ENCODE measurements at regions not wholly inside any gene's neighbourhood (a gene's known extent, or its start where the extent isn't known, plus 50 kb on each side); places are given as distances from the start of the nearest gene placed in this dataset.

DNA sequence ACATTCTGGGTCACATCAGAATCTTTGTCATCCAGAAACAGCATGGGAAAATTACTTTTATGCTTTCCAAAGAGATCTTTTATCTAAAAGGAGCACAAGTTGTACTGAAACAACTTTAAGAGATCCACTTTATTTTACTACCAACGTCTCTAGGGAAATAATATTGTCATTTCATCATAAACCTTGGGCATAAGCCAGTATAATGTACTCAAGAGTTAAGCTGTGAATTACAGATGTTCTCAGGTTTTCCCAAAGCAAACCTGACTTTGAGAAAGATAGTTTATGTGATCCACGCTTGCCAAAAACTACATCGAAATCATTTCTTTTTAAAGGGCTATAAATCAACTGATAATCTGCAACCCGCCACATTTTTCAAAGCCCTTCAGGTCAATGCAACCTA lies 124.1 kb upstream of the CRBN start:
- Mint-ChIP-seq H3K4me1 (no peaks in the 10 kb centered on the region), H3K9me3 (ENCODE audit: insufficient read depth) (no peaks in the 10 kb centered on the region), H3K27me3 (peaks cover 12% of the 10 kb centered on the region), H3K27ac (no peak overlapping the region), H3K4me3 (no peak overlapping the region)
- ChIA-PET POLR2A (no interaction called here), CTCF (no interaction called here)
- H3K9ac ChIP-seq (ENCODE audit: low read length): no peak overlapping the region
- H3K4me3 ChIP-seq (ENCODE audit: control extremely low read depth in 1 of 5, extremely low read depth in 1 of 5, insufficient read depth in 1 of 5, low read depth in 2 of 5, low read length in 4 of 5): no peak overlapping the region
- H2AFZ ChIP-seq (ENCODE audit: insufficient read depth, low read depth, low read length, poor library complexity, severe bottlenecking): no peak overlapping the region
- no peaks in the 10 kb centered on the region for H3K79me2 ChIP-seq (ENCODE audit: control insufficient read depth, insufficient read depth, low read length)
- no peak overlapping the region for H3K4me2 ChIP-seq (replicated peaks; ENCODE audit: low read depth, low read length, poor library complexity, severe bottlenecking)
- intact Hi-C loops (cut with micrococcal nuclease): no loop called here
- DNase-seq: no peak
- WGBS (ENCODE audit: insufficient coverage): no CpG with 5 or more reads among the region's 4 CpGs
- TF ChIP-seq EZH2 (IDR thresholded peaks at IDR 0.05; ENCODE audit: borderline replicate concordance, insufficient read depth, low read depth, low read length, poor library complexity, severe bottlenecking) (no peak), CTCF (IDR thresholded peaks at IDR 0.05) (no peak)
- H3K4me1 ChIP-seq (ENCODE audit: control insufficient read depth in 2 of 2, insufficient read depth in 2 of 2, low read length in 2 of 2): no peaks in the 10 kb centered on the region
- no peaks in the 10 kb centered on the region for H3K36me3 ChIP-seq (replicated peaks in 1 of 2; ENCODE audit: control extremely low read depth in 1 of 2, control insufficient read depth in 1 of 2, extremely low read depth in 1 of 2, insufficient read depth in 2 of 2, low read length in 1 of 2)
- H3K27ac ChIP-seq (ENCODE audit: low read length in 2 of 2): no peak overlapping the region
- H4K20me1 ChIP-seq (ENCODE audit: control insufficient read depth, insufficient read depth, low read length, poor library complexity, severe bottlenecking): no peaks in the 10 kb centered on the region
- ATAC-seq (ENCODE audit: low read depth): no peak
- H3K9me3 ChIP-seq (ENCODE audit: control extremely low read depth in 1 of 3, control insufficient read depth in 2 of 3, insufficient read depth in 1 of 3, low read length in 2 of 3): no peaks in the 10 kb centered on the region
- H3K27me3 ChIP-seq (replicated peaks in 1 of 4; ENCODE audit: control extremely low read depth in 1 of 4, control insufficient read depth in 3 of 4, insufficient read depth in 4 of 4, low read length in 3 of 4): no peaks in the 10 kb centered on the region

DNA sequence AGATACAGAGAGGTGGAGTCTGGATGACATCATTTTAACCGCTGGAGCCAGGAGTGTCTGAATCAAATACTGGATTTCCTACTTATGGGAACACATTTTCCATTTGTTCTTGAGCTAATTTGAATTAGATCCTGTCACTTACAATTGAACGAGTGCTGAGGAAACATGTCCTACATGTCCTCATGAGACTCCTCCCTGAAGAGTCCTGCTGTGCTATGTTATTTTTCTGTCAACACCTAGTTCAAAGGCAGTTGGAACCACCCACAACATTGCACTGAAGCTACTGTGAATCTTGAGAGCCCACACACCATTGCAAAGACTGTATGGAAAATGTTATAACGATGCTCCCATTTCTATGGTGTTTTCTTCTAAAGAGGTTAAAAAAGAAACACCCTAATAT lies 123.5 kb upstream of the CRBN start:
- Histone ChIP-seq H4K20me1 (ENCODE audit: control insufficient read depth, insufficient read depth, low read length, poor library complexity, severe bottlenecking) (no peaks in the 10 kb centered on the region), H3K27ac (ENCODE audit: low read length in 2 of 2) (no peak overlapping the region), H3K36me3 (replicated peaks in 1 of 2; ENCODE audit: control extremely low read depth in 1 of 2, control insufficient read depth in 1 of 2, extremely low read depth in 1 of 2, insufficient read depth in 2 of 2, low read length in 1 of 2) (no peaks in the 10 kb centered on the region), H3K79me2 (ENCODE audit: control insufficient read depth, insufficient read depth, low read length) (no peaks in the 10 kb centered on the region), H3K4me3 (ENCODE audit: control extremely low read depth in 1 of 5, extremely low read depth in 1 of 5, insufficient read depth in 1 of 5, low read depth in 2 of 5, low read length in 4 of 5) (no peak overlapping the region), H3K9me3 (ENCODE audit: control extremely low read depth in 1 of 3, control insufficient read depth in 2 of 3, insufficient read depth in 1 of 3, low read length in 2 of 3) (no peaks in the 10 kb centered on the region), H3K4me1 (ENCODE audit: control insufficient read depth in 2 of 2, insufficient read depth in 2 of 2, low read length in 2 of 2) (no peaks in the 10 kb centered on the region), H2AFZ (ENCODE audit: insufficient read depth, low read depth, low read length, poor library complexity, severe bottlenecking) (no peak overlapping the region), H3K27me3 (replicated peaks in 1 of 4; ENCODE audit: control extremely low read depth in 1 of 4, control insufficient read depth in 3 of 4, insufficient read depth in 4 of 4, low read length in 3 of 4) (no peaks in the 10 kb centered on the region), H3K9ac (ENCODE audit: low read length) (no peak overlapping the region), H3K4me2 (replicated peaks; ENCODE audit: low read depth, low read length, poor library complexity, severe bottlenecking) (no peak overlapping the region)
- TF ChIP-seq CTCF (IDR thresholded peaks at IDR 0.05) (no peak), EZH2 (IDR thresholded peaks at IDR 0.05; ENCODE audit: borderline replicate concordance, insufficient read depth, low read depth, low read length, poor library complexity, severe bottlenecking) (no peak)
- CTCF ChIA-PET: no interaction called here
- 100% methylated on average over 2 of the region's 3 CpGs for WGBS (ENCODE audit: insufficient coverage)
- Mint-ChIP-seq H3K27ac (no peak overlapping the region), H3K9me3 (ENCODE audit: insufficient read depth) (no peaks in the 10 kb centered on the region), H3K4me1 (no peaks in the 10 kb centered on the region), H3K4me3 (no peak overlapping the region), H3K27me3 (peaks cover 12% of the 10 kb centered on the region)
- DNase-seq (no peak), ATAC-seq (ENCODE audit: low read depth) (no peak)
- POLR2A ChIA-PET: no interaction called here
- intact Hi-C loops (cut with micrococcal nuclease): no loop called here

Data from B cell (primary cell).